GM23338 (cell line): ENCODE measurements at regions not wholly inside any gene's neighbourhood (a gene's known extent, or its start where the extent isn't known, plus 50 kb on each side); places are given as distances from the start of the nearest gene placed in this dataset.

Source experiments
- ATAC-seq: fragments of 200-7000 bp; cut with Tn5 transposase; 3 replicates; pipeline ENCODE4 v1.9.1; 2020
- DNase-seq: peaks from one replicate; pipeline ENCODE4 v3.0.0-alpha.2; 2015; ENCODE audit warnings: low spot score
- H2AFZ ChIP-seq: fragments of 200-600 bp; sonication (generic); 2 replicates; pipeline ENCODE4 v1.8.0; 2016; ENCODE audit warnings: antibody characterized with exemption, mild to moderate bottlenecking, moderate library complexity
- H3F3A ChIP-seq: fragments of 200-600 bp; sonication (generic); replicated peaks from 2 replicates; pipeline ENCODE4 v1.8.0; 2017; ENCODE audit warnings: antibody characterized with exemption, mixed run types, low read depth
- H3K27ac ChIP-seq: fragments of 200-600 bp; sonication (generic); 2 replicates; pipeline ENCODE4 v1.6.1; 2016; ENCODE audit warnings: low read depth
- H3K27me3 ChIP-seq: fragments of 200-600 bp; sonication (generic); 2 replicates; pipeline ENCODE4 v1.8.0; 2016; ENCODE audit warnings: mild to moderate bottlenecking, mixed run types, moderate library complexity; ENCODE audit not compliant: insufficient read depth
- H3K36me3 ChIP-seq: fragments of 200-600 bp; sonication (generic); 2 replicates; pipeline ENCODE4 v1.8.0; 2016; ENCODE audit warnings: mild to moderate bottlenecking; ENCODE audit not compliant: insufficient read depth
- H3K4me1 ChIP-seq: fragments of 200-600 bp; sonication (generic); 2 replicates; pipeline ENCODE4 v1.8.0; 2016; ENCODE audit warnings: mild to moderate bottlenecking, moderate library complexity; ENCODE audit not compliant: insufficient read depth
- H3K4me2 ChIP-seq: fragments of 200-600 bp; sonication (generic); 2 replicates; pipeline ENCODE4 v1.7.1; 2017; ENCODE audit warnings: mixed run types
- H3K4me3 ChIP-seq: fragments of 200-600 bp; sonication (generic); 2 replicates; pipeline ENCODE4 v1.6.1; 2016; ENCODE audit warnings: mixed run types
- H3K79me2 ChIP-seq: fragments of 200-600 bp; sonication (generic); replicated peaks from 2 replicates; pipeline ENCODE4 v1.8.0; 2017; ENCODE audit warnings: mild to moderate bottlenecking; ENCODE audit not compliant: insufficient read depth
- H3K9me2 ChIP-seq: fragments of 200-600 bp; sonication (generic); 2 replicates; pipeline ENCODE4 v1.8.0; 2017; ENCODE audit not compliant: insufficient read depth
- H4K20me1 ChIP-seq: fragments of 200-600 bp; sonication (generic); replicated peaks from 2 replicates; pipeline ENCODE4 v1.8.0; 2017; ENCODE audit warnings: mild to moderate bottlenecking; ENCODE audit not compliant: insufficient read depth
- H3K27ac Mint-ChIP-seq: 2 replicates; pipeline ENCODE4 v1.8.0; 2020; ENCODE audit warnings: inconsistent platforms, mild to moderate bottlenecking, moderate library complexity, mixed read lengths
- H3K27me3 Mint-ChIP-seq: 3 replicates; pipeline ENCODE4 v1.8.0; 2022; ENCODE audit warnings: low read depth, mild to moderate bottlenecking, moderate library complexity, mixed read lengths, inconsistent platforms; ENCODE audit not compliant: insufficient read depth, poor library complexity
- H3K36me3 Mint-ChIP-seq: 3 replicates; pipeline ENCODE4 v1.8.0; 2021; ENCODE audit warnings: low read depth, mild to moderate bottlenecking, inconsistent platforms, moderate library complexity, mixed read lengths
- H3K4me1 Mint-ChIP-seq: 3 replicates; pipeline ENCODE4 v1.8.0; 2020; ENCODE audit warnings: mild to moderate bottlenecking, inconsistent platforms, mixed read lengths
- H3K4me3 Mint-ChIP-seq: 3 replicates; pipeline ENCODE4 v1.8.0; 2021; ENCODE audit warnings: moderate library complexity, mild to moderate bottlenecking, inconsistent platforms, mixed read lengths
- H3K9me3 Mint-ChIP-seq: 3 replicates; pipeline ENCODE4 v1.8.0; 2020; ENCODE audit warnings: moderate library complexity, mild to moderate bottlenecking, inconsistent platforms, mixed read lengths
- CREB1 ChIP-seq: fragments of 250-450 bp; sonication (Bioruptor Pico); IDR thresholded peaks from 2 replicates; pipeline ENCODE4 v1.5.0; 2020; ENCODE audit warnings: low read depth, mild to moderate bottlenecking, moderate library complexity
- EZH2 ChIP-seq: fragments of 200-600 bp; sonication (generic); IDR thresholded peaks from one replicate; pipeline ENCODE4 v1.8.0; 2017; ENCODE audit warnings: antibody characterized with exemption, mild to moderate bottlenecking, low read depth; ENCODE audit not compliant: unreplicated experiment
- JUNB ChIP-seq: IDR thresholded peaks from one replicate; pipeline ENCODE4 v1.6.1; 2016; ENCODE audit warnings: antibody characterized with exemption; ENCODE audit not compliant: unreplicated experiment
- NANOG ChIP-seq: IDR thresholded peaks from 2 replicates; pipeline ENCODE4 v1.6.1; 2016; ENCODE audit warnings: antibody characterized with exemption, borderline replicate concordance
- POLR2AphosphoS5 ChIP-seq: IDR thresholded peaks from 2 replicates; pipeline ENCODE4 v1.6.1; 2016; ENCODE audit warnings: antibody characterized with exemption, low read depth
- ZNF462 ChIP-seq: fragments of 250-450 bp; sonication (Bioruptor Pico); IDR thresholded peaks from 2 replicates; pipeline ENCODE4 v1.5.0; 2020; ENCODE audit warnings: mild to moderate bottlenecking, moderate library complexity
- TF ChIP-seq, protein P1 (sequence below): IDR thresholded peaks from one replicate; pipeline ENCODE4 v1.6.1; 2018; ENCODE audit warnings: antibody characterized with exemption; ENCODE audit not compliant: unreplicated experiment
- TF ChIP-seq, protein P2 (sequence below), 2 experiments: fragments of 200-600 bp in 1 of 2; sonication (generic) in 1 of 2; conservative IDR thresholded peaks; 2 replicates each; pipeline versions ENCODE4 v1.5.1 to v1.6.1; 2016 to 2017; ENCODE audit warnings: antibody characterized with exemption in 2 of 2, low read depth in 2 of 2, mild to moderate bottlenecking in 2 of 2, moderate library complexity in 1 of 2

GRCh38 chr1:184210031-184210430 is 158.5 kb downstream of the TSEN15 start (continued):
- TF ChIP-seq, protein P1, sequence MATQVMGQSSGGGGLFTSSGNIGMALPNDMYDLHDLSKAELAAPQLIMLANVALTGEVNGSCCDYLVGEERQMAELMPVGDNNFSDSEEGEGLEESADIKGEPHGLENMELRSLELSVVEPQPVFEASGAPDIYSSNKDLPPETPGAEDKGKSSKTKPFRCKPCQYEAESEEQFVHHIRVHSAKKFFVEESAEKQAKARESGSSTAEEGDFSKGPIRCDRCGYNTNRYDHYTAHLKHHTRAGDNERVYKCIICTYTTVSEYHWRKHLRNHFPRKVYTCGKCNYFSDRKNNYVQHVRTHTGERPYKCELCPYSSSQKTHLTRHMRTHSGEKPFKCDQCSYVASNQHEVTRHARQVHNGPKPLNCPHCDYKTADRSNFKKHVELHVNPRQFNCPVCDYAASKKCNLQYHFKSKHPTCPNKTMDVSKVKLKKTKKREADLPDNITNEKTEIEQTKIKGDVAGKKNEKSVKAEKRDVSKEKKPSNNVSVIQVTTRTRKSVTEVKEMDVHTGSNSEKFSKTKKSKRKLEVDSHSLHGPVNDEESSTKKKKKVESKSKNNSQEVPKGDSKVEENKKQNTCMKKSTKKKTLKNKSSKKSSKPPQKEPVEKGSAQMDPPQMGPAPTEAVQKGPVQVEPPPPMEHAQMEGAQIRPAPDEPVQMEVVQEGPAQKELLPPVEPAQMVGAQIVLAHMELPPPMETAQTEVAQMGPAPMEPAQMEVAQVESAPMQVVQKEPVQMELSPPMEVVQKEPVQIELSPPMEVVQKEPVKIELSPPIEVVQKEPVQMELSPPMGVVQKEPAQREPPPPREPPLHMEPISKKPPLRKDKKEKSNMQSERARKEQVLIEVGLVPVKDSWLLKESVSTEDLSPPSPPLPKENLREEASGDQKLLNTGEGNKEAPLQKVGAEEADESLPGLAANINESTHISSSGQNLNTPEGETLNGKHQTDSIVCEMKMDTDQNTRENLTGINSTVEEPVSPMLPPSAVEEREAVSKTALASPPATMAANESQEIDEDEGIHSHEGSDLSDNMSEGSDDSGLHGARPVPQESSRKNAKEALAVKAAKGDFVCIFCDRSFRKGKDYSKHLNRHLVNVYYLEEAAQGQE, result no peak
- no peak for TF ChIP-seq CREB1 (CRISPR knock-in tag)
- TF ChIP-seq POLR2AphosphoS5, result no peak

DNA sequence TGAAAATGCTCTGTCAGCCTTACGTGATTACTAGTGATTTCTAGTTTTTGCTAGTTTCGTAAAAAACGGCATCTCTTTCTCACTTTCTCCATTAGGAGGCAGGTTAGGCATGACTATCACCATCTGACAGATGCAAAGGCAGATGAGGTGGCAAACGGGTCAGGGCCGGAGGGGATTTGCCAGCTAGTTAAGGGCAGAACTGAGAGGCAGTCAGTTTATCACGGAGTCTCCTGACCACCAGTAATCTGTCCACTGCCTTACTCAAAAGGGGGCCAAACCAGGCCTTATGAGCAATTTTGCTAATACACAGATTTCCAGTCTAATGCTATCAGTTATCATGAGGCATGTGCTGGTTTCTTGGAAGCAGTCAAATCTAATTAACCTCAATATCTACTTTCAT is 159.3 kb downstream of the TSEN15 start:
- H3K9me3 Mint-ChIP-seq, result no peaks in the 10 kb centered on the region
- Histone ChIP-seq H3K4me3 (no peak overlapping the region), H3K27me3 (no peaks in the 10 kb centered on the region), H3K79me2 (no peaks in the 10 kb centered on the region), H2AFZ (no peak overlapping the region), H4K20me1 (no peaks in the 10 kb centered on the region), H3K36me3 (no peaks in the 10 kb centered on the region), H3K27ac (no peak overlapping the region), H3K4me1 (no peaks in the 10 kb centered on the region), H3K9me2 (no peaks in the 10 kb centered on the region), H3F3A (no peaks in the 10 kb centered on the region), H3K4me2 (no peak overlapping the region)
- peaks cover 5% of the 10 kb centered on the region for H3K27me3 Mint-ChIP-seq
- H3K27ac Mint-ChIP-seq, result no peak overlapping the region
- H3K4me3 Mint-ChIP-seq, result no peak overlapping the region
- TF ChIP-seq EZH2 (no peak), JUNB (no peak), NANOG (no peak), POLR2AphosphoS5 (no peak)
- TF ChIP-seq, protein P2, sequence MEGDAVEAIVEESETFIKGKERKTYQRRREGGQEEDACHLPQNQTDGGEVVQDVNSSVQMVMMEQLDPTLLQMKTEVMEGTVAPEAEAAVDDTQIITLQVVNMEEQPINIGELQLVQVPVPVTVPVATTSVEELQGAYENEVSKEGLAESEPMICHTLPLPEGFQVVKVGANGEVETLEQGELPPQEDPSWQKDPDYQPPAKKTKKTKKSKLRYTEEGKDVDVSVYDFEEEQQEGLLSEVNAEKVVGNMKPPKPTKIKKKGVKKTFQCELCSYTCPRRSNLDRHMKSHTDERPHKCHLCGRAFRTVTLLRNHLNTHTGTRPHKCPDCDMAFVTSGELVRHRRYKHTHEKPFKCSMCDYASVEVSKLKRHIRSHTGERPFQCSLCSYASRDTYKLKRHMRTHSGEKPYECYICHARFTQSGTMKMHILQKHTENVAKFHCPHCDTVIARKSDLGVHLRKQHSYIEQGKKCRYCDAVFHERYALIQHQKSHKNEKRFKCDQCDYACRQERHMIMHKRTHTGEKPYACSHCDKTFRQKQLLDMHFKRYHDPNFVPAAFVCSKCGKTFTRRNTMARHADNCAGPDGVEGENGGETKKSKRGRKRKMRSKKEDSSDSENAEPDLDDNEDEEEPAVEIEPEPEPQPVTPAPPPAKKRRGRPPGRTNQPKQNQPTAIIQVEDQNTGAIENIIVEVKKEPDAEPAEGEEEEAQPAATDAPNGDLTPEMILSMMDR (conservative IDR thresholded peaks at IDR 0.05; ENCODE audit: low read depth in 2 of 2), result peak; percentile 32 to 69; a peak in 3 of 4 replicates
- no peaks in the 10 kb centered on the region; the same call in 2 of the 3 replicates for H3K36me3 Mint-ChIP-seq
- peak; percentile 40 for DNase-seq
- H3K4me1 Mint-ChIP-seq, result no peaks in the 10 kb centered on the region
- peak; percentile 42; the same call in 2 of the 3 replicates for ATAC-seq

- Histone ChIP-seq H3K9me2 (no peaks in the 10 kb centered on the region), H3K36me3 (no peaks in the 10 kb centered on the region), H4K20me1 (no peaks in the 10 kb centered on the region), H3K4me1 (no peaks in the 10 kb centered on the region), H3K4me3 (no peak overlapping the region), H3K4me2 (no peak overlapping the region), H3F3A (no peaks in the 10 kb centered on the region), H3K27me3 (no peaks in the 10 kb centered on the region), H3K79me2 (no peaks in the 10 kb centered on the region), H2AFZ (no peak overlapping the region), H3K27ac (no peak overlapping the region)
- Mint-ChIP-seq H3K36me3 (no peaks in the 10 kb centered on the region; the same call in 2 of the 3 replicates), H3K4me3 (no peak overlapping the region), H3K27ac (no peak overlapping the region), H3K9me3 (no peaks in the 10 kb centered on the region), H3K27me3 (peaks cover 5% of the 10 kb centered on the region), H3K4me1 (no peaks in the 10 kb centered on the region)
- no peak for DNase-seq
- ATAC-seq, result no peak
- TF ChIP-seq POLR2AphosphoS5, result no peak
- TF ChIP-seq ZNF462 (CRISPR knock-in tag), result no peak
Measured at GRCh38 chr1:184212649-184213314, 161.3 kb downstream of the TSEN15 start.
